Fibroblast of skin of right biceps (primary cell): ENCODE measurements at regions not wholly inside any gene's neighbourhood (a gene's known extent, or its start where the extent isn't known, plus 50 kb on each side); places are given as distances from the start of the nearest gene placed in this dataset.
A peak's percentile ranks its signal among the peaks of the same experiment; 100 is the strongest.

Experiments
- DNase-seq: peaks from one replicate; pipeline ENCODE4 v3.0.0-alpha.2; 2013

DNA sequence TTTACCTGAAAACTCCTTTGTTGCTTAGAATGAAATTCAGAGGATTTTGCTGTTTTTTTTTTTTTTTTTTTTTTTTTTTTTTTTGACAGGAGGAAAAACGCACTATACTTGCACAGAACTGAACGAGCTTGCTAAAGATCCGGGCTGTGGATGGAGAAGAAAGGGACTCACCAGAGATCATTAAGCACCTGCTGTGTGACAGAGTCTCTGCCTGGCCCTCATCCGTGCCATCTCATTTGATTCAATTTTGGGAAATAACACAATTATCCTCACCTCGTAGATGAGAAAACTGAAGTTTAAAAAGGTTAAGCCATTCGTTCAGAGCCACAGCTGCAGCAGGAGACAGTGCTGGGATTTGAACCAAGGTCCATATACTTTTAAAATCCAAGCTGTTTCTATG, 775.4 kb upstream of the ID2 start:
- no peak for DNase-seq

DNA sequence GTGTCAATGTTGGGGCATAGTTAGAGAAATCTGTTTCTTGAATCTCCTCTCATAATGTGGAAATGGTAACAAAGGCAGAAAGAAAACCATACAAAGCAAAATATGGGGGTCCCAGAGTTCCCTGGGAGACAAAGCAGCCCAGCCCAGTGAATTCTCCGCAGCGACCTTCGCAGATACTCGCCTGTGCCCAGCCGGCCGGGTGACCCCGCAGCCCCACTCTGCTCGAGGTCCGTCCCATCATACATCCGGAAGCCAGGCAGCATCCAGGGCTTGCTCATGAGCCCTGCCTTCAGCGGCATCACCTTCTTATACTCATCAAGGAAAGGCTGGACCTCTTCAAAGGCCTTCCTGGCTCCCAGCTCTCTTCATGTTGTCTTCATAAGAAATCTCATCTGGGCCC, 774.8 kb upstream of the ID2 start:
- DNase-seq, result no peak

DNA sequence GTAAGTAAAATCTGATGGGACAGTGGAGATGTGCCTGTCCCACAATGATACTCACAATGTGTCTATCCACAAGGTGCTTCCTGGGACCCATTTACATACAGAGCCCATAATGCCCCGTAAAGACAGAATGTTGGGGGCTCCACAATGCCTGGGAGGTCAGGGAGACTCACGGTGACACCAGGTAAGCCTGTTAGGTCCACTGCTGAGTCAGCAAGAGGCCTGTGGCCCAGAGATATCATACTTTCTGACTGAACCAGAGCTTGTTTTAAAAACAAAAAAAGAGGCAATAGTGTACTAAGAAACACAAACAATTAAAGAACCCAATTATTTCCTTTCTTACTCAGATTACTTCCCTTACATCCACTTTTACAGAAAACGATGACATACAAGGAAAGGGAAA, 771.1 kb upstream of the ID2 start:
- no peak for DNase-seq

DNA sequence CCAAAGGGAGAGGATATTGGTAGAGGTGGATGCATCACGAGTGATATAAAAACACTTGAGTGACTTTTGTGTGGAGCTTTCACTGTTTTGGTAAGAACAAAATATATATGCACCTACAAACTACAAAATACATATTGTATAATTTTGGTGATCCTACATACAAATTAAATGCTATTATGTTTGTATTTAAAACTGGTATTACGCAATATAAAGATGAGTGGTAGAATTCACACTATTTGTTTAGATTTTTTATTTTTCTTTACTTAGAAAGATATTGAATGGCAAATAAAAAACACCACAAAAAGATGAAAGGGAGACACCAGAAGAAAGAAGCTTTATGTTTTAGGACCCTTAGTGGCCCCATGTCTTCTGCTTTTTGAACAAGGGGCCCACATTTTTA, 770.7 kb upstream of the ID2 start:
- DNase-seq, result no peak

DNA sequence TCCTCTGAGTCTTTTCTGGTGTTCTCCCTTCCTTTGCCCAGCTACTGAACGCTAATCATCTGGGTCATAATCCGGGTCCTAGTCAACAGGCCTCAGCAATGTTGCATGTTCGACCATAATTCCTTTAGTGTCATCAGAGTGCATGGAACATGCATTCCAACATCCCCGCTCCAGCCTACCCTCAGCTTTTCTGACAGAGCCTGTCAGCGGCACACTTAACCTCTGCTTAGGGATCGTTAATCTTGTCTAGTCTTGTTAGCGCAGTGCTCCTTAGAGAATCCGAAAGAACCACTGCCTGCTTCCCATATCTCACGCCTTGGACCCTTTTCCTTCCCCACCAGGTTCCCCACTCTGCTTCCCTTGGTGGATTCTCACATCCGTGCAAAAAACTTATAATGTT, 767.9 kb upstream of the ID2 start:
- peak; percentile 38 for DNase-seq

DNA sequence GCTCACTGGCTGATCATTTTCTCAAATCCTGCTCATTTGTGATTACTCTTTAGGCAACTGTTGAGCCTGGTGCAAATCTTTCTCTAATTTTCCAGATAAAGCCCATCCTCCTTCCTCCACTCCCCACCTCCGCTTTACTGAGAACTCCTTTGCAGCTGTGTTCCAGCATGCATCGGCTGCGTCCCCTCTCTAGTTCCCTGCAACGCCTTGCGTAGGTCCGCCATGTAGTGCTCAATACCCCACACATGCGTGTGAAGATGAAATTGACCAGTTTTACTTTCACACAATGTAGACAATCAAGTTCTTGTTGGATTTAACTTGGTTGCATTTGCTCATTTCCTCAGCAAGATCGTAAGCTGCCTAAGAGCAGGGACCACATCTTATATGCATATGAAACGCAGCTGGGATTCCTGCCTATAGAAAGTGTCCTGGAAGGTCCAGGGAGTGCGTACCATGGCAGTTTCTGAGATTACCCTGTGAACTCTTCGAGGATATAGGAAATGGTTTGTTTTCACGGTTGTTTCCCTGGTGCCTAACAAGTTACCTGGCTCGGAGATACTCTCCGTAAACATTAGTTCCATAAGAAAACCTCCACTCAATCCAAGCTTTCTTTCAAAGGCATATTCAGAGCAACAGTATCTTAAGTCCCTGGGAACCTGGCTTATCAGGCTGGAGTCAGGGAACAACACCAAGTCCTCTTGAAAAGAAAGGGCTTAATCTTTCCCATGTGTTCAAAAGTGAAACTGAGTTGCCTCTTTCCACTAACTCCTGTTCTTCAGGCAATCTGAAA, 766.4 kb upstream of the ID2 start:
- peak; percentile 47 for DNase-seq

DNA sequence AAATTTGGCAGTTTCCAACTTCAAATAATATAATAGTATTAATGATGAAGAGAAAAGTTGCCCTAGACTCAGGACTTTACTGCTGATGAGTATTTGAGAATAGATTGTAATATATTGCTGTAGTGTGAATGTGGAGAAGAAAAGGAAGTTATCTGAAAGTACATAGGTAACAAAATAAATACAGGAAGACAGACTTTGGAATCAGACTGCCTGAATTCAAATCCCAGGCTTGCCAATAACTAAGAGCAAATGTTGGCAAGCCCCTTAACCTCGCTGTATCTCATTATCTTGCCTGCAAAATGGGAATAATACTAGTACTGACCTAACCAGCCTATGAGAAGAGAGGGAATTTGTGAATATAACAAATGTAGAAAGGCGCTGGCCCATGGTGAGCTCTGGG, 765.2 kb upstream of the ID2 start:
- no peak for DNase-seq

DNA sequence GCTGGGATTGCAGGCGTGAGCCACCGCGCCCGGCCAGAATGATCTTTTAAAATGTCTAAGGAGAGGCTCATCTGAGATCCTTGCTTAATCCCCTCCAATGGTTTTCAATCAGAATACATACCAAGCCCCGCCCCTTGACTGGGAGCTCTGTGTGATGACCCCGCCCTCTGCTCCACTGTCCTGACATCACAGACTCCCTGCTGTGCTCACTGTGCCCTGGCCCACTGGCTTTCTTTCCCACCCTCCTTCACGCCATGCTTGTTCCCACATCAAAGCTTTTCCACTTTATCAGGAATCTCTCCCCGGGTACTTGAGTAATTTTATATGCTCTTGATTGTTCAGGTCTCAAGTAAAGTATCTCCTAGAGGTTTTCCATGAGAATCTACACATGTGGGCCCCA, 762.3 kb upstream of the ID2 start:
- no peak for DNase-seq

DNA sequence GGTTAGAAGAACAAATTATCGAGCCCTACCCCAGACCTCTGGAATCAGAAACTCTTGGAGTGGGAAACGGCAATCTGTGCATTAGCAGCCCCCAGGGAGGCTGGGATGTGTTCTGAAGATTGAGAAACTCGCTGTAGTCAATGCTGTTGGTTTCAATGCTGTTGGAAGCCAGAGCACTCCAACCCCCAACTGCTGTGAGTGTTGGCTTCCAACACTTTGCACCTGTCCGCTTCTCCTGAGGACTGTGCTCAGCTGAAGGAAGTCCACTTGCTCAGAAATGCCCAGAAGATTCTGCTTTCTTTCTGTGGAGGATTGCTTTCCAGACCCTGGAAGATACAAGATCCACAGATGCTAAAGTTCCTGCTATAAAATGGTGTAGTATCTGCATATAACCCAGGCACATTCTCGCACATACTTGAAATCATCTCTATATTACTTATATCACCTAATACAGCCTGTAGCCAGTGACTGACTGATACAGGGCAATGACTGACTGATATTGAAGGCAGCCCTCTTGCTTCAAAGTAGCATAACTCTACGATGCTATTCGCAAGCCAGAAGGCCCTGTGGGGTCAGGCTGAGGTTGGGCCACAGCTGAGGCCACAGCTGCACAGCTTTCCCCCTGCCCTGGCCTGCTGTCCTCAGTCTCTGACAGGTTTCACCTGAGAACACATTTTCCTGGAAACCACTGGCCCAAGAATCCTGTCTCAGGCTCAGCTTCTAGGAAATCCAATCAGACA, 757.7 kb upstream of the ID2 start:
- no peak for DNase-seq

DNA sequence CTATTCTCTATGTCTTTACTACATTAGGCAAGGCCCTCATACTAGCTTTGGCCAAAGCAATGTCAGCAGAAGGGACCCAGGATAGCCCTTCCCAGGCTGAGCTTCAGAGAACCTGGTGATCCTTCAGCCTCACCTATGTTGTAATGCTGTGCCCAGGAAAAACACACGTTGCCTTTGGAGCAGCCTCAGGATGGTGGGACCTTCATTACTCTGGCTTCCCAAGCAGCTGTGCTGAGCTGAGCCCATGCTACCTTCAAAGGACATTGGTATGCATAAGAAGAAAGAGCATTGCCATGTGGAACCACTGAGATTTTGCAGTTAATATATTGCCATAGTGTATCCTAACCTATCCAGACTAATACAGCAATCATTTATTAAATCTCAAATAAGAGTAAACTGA, 756.4 kb upstream of the ID2 start:
- no peak for DNase-seq

DNA sequence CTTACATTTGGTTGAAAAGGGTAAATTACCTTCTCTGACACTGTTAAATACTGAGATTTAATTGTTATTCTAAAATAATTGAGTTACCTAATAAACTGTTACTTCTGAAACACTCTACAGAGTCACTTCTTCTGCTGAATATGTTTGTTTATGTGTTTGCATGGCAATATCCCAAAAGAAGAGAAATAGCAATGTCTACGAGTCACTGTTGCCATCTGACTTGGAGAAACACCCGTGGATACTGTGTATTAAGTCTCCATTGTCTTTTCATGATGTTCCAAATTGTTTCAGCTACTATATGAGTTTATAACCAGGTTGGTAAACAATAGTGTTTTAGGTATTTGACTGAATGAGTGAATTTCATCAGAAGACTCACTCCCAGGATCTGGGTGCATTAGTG, 754.2 kb upstream of the ID2 start:
- DNase-seq, result peak; percentile 19

DNA sequence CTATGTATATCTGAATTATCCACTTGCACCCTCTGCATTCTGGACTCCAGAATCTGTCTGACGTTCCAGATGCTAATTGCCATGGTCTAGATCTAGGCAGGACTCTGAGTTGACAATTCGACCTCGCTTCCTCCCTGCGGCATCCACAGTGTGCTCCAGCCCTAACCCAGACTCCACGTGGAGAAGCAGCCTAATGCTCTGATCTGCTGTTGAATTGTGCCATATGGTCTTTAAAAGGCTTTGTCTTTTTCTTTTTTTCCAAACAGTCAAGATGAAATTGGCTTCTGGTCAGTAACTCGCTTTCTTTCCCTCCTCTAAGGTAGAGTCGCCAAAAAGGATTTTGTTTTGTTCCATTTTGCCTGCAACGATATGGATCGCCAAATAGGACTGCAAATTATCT, 752.6 kb upstream of the ID2 start:
- no peak for DNase-seq

DNA sequence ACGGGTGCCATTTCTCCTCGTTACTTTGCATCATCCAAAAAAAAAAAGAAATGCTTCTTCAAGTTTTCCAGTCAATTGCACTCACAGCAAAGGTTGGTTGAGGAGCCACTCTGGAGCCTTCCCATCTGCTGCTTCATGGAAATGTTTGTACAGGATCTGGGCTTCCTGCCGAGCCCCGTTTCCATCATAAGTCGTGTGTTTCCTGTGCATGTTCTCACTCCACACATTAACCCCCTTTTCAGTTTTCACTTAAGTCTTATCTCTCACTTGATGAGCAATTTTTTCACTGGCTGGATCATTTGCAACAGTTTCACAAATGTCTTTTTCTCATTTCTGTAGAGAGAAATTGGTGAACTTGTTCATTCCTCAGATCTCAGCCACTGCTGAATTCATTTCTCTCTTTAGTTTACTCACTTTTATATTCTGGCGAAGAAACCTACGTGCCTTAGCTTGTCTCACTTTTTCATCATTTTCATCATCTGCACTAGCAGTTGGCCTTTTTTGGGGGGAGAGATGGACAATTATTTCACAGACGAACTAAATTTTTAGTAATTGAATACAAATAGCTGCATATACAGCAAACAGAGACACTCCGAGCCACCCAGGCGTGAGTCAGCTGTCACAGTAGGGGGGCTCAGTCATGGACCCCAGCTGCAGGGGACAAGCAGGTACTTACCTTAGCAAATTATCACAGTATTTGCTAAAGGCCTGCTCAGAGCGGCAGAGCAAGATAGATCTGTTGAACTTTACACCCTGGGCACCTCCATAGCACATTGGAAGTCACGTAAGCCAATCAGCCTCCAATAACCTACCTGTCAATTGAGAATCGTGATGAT, 750.8 kb upstream of the ID2 start:
- DNase-seq, result peak; percentile 76

DNA sequence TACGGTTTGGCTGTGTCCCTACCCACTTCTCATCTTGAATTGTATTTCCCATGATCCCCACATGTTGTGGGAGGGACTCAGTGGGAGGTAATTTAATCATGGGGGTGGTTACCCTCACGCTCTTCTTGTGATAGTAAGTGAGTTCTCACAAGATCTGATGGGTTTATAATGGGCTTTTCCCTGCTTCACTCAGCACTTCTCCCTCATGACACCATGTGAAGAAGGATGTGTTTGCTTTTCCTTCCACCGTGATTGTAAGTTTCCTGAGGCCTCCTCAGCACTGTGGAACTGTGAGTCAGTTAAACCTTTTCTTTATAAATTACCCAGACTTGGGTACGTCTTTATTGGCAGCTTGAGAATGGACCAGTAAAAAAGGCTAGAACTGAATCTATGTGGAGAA, 750.0 kb upstream of the ID2 start:
- DNase-seq, result no peak

DNA sequence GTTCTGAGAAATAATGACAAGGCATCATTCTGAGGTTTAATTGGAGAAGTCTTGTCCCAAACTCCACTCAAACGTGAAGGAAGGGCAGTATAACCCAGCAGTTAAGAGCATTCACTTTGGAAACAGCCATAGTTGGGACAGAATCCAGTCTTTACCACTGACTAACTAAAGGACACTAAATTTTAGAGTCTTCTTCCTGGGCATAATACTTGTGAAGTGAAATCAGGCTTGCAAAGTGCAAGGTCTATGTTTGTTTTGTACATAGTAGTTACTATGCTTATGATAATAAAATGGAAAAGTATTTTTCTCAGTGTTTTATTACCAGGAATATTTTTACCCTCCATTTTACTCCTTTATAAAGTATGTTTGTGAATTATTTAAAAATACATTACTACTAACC, 748.2 kb upstream of the ID2 start:
- no peak for DNase-seq

DNA sequence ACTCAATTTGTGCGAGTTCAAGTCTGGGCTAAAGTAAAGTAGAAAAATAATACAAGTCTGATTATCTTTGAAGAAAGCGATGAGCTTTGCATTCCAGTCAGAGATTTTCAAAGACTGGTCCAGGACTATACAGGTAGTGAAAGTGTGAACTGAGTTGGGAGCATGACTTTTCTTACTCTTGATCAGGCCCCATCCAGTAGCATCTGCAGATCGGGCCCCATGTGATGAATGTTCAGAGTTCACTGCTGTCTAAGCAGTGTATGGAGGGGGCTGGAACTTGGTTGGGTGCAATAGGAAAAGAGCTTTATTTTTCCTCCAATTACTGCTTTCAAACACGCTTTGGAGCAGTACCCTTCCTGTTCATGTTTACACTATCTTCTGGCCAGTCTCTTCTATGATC, 747.4 kb upstream of the ID2 start:
- no peak for DNase-seq

DNA sequence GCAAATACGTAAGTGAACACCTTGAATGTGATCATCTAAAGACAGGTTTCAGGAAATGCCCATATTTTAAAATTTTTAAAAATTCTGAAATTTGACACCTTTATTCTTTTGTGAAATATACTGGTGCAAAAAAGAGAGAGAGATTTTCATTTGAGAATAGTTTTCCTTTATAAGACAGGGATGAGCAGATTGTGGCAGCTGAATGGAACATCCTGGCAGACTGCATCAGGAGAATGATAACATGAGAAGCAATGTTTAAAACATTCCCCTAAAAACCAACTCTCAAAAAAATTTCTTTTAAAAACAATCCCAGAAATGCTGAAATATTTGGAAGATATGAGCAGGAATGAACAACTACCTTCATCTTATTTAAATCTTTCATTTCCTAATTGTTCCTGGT, 744.8 kb upstream of the ID2 start:
- no peak for DNase-seq

DNA sequence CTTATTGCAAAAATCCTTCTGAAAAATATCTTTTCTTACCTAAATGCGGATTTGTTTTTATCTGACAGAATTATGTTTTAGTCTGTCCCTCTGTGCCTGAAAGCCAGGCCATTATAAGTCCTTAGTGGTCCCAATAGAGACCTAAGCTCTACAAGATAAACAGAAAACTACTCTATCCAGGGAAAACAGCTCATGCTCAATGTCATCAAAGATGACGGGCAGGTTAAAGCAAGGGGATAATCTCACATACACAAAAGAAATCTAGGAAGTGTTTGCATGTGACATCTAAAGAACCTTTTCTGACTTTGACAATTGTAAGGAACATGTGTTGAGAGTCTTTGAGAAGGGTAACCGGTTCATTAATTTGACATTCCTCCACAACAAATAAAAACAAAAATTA, 741.1 kb upstream of the ID2 start:
- no peak for DNase-seq

DNA sequence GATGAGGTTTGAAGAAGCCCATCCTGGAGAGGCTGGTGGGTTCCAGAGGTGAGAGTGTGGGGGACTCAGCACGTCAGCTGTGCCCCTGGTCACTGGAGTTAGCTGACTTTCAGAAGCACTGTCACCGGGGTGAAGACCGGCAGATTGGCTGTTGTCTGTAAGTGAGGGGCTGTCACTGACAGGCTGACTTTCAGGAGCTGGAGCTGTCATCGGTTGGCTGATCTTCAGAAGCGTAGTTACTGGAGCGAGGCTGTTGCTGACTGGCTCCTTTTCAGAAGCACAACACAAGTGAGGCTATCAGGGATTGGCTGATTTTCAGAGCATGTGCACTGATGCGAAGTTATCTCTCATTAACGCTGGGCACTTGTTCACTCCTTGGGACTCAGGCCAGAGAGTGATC, 738.4 kb upstream of the ID2 start:
- DNase-seq, result no peak

DNA sequence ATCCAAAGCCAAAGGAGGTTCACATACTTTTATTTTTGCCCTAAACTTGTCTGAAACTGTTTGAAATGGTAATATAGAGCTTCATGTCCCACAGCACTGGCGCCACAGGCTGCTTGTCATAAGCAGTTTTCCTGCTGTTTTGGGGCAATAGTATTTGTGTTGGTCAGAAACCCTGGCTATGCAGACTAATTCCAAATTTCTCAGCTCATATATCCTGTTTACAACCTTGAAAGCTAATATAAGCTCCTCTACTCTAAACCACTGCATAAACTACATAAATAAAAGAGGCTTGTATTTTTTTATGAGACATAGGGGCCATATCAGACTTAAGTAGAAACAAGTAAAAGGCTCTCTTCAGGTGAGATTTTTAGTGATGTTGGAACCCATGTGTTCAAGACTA, 736.8 kb upstream of the ID2 start:
- no peak for DNase-seq

DNA sequence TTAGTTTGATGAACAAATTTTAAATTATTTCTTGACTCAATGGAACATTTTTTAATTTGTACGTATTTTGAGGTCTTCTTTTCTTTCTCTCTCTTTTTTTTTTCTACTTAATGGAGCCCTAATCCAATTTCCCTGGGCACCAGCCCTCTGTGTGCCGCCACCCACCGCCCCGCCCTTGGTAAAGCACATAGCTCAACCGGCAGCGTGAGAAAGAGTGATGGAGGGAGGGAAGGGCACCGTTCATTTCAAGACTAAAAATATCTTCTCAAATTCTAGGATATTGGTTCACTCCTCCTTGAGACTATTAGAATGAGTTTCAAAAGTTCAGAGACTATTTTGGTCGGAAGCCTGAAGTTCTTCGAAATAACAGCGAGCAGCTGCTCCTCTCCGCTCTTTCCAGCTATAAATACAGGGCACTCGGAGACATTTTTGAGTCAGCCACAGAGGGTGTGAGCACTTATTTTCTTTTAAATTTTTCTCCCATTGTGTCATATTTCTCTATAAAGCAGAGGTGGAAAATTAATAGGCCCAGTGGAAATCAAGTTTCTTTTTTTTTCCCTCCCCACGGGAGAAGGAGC, 731.7 kb upstream of the ID2 start:
- peak; percentile 43 for DNase-seq

DNA sequence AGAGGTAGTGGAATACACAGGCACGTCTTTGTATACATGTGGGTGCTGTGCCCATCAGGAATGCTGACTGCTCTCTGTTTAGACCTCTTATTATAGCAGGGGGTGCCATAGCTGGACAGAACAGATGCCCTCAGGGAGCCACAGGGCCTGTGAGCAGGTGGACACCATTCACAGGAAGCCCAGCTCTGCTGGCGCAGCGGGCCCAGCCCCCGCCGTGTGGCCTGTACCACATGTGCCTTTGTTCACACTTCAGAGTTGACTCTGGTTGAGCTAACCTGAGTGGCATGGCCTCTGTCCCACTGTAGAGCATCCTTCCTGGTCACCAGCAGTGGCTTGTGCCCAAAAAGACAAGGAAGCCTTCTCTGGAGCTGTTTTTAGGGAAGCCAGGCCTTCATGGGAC, 730.9 kb upstream of the ID2 start:
- no peak for DNase-seq

DNA sequence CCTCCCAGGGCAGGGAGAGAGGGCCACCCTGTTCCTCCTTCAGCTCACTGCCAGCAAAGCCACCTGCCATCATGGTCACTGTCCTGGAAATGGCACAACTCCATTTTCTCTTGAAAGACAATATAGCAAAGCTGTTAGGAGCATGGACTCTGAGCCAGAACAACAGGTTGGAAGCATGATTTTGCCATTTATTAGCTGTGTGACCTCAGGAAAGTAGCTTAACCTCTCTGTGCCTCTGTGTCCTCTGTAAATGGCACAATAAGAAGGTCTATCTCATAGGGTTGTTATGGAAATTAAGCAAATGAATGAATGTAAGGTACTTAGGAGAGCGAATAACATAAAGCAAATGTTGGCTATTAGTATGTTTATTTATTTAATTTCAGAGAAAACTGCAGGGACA, 730.4 kb upstream of the ID2 start:
- no peak for DNase-seq
